ENCODE measurements at regions not wholly inside any gene's neighbourhood (a gene's known extent, or its start where the extent isn't known, plus 50 kb on each side); places are given as distances from the start of the nearest gene placed in this dataset.

DNA sequence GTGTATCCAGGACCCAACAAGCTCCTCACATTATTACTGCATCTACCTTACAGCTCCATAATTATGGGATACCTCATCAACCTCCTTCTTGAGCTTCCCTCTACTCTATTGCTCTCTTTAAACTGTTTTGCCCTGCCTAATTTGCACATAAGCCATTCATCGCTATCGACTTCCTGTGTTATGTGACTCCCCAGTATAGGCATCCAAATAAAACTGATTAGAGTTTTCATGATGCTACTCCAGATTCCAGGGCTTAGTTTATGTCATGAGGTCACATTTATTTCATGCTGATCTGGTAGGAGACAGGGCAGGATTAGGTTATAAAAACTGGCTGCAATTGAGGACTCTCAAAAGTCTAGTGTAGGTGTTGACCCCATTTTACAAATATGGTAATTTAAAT lies 569.9 kb upstream of the MGAT4C start:
- TF ChIP-seq, protein P1, sequence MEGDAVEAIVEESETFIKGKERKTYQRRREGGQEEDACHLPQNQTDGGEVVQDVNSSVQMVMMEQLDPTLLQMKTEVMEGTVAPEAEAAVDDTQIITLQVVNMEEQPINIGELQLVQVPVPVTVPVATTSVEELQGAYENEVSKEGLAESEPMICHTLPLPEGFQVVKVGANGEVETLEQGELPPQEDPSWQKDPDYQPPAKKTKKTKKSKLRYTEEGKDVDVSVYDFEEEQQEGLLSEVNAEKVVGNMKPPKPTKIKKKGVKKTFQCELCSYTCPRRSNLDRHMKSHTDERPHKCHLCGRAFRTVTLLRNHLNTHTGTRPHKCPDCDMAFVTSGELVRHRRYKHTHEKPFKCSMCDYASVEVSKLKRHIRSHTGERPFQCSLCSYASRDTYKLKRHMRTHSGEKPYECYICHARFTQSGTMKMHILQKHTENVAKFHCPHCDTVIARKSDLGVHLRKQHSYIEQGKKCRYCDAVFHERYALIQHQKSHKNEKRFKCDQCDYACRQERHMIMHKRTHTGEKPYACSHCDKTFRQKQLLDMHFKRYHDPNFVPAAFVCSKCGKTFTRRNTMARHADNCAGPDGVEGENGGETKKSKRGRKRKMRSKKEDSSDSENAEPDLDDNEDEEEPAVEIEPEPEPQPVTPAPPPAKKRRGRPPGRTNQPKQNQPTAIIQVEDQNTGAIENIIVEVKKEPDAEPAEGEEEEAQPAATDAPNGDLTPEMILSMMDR (IDR thresholded peaks at IDR 0.05) = no peak
- H3K36me3 Mint-ChIP-seq (ENCODE audit: low read depth) = no peaks in the 10 kb centered on the region
- intact Hi-C loops (cut with micrococcal nuclease) = no loop called here
- ATAC-seq = no peak
- peaks cover 13% of the 10 kb centered on the region for H3K9me3 Mint-ChIP-seq
- ChIA-PET POLR2A (no interaction called here), CTCF (no interaction called here)
- no peaks in the 10 kb centered on the region for H3K4me1 Mint-ChIP-seq (ENCODE audit: low read depth)
- no peak overlapping the region for H3K27ac Mint-ChIP-seq
- no peak overlapping the region for H3K4me3 Mint-ChIP-seq
- H3K27me3 Mint-ChIP-seq = no peaks in the 10 kb centered on the region
- no peak for DNase-seq

- Mint-ChIP-seq H3K36me3 (ENCODE audit: low read depth) (no peaks in the 10 kb centered on the region), H3K4me1 (ENCODE audit: low read depth) (no peaks in the 10 kb centered on the region), H3K27me3 (no peaks in the 10 kb centered on the region), H3K27ac (no peak overlapping the region), H3K9me3 (peaks cover 3% of the 10 kb centered on the region), H3K4me3 (no peak overlapping the region)
- POLR2A ChIA-PET = no interaction called here
- no peak for DNase-seq
- CTCF ChIA-PET = no interaction called here
- TF ChIP-seq, protein P1 (IDR thresholded peaks at IDR 0.05) = no peak
- no peak for ATAC-seq
- intact Hi-C loops (cut with micrococcal nuclease) = no loop called here
Measured at GRCh38 chr12:86801439-86801838, 545.2 kb upstream of the MGAT4C start.

- Mint-ChIP-seq H3K4me1 (ENCODE audit: low read depth) (no peaks in the 10 kb centered on the region), H3K9me3 (peaks cover 3% of the 10 kb centered on the region), H3K27me3 (no peaks in the 10 kb centered on the region), H3K36me3 (ENCODE audit: low read depth) (no peaks in the 10 kb centered on the region), H3K4me3 (no peak overlapping the region), H3K27ac (no peak overlapping the region)
- no peak for DNase-seq
- CTCF ChIA-PET = no interaction called here
- TF ChIP-seq, protein P1 (IDR thresholded peaks at IDR 0.05) = no peak
- intact Hi-C loops (cut with micrococcal nuclease) = no loop called here
- ATAC-seq = no peak
- POLR2A ChIA-PET = no interaction called here
Measured at GRCh38 chr12:86799616-86800015, 543.4 kb upstream of the MGAT4C start.

DNA sequence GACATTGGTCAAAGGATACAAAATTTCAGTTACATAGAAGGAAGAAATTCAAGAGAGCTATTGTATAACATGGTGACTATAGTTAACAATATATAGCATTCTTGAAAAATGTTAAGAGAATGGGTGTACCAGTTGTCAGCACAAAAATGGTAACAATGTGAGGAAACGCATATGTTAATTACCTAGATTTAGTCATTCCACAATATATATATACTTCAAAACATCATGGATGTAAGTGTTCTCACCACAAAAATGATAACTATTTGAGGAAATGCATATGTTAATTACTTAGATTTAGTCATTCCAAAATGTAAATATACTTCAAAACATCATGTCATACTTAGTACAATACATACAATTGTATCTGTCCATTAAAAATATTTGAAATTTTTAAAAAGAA lies 540.4 kb upstream of the MGAT4C start:
- H3K9me3 Mint-ChIP-seq = peaks cover 3% of the 10 kb centered on the region
- ChIA-PET CTCF (no interaction called here), POLR2A (no interaction called here)
- no peaks in the 10 kb centered on the region for H3K36me3 Mint-ChIP-seq (ENCODE audit: low read depth)
- H3K27ac Mint-ChIP-seq = no peak overlapping the region
- intact Hi-C loops (cut with micrococcal nuclease) = no loop called here
- no peak overlapping the region for H3K4me3 Mint-ChIP-seq
- H3K4me1 Mint-ChIP-seq (ENCODE audit: low read depth) = no peaks in the 10 kb centered on the region
- DNase-seq (no peak), ATAC-seq (no peak)
- TF ChIP-seq, protein P1 (IDR thresholded peaks at IDR 0.05) = no peak
- H3K27me3 Mint-ChIP-seq = no peaks in the 10 kb centered on the region

GRCh38 chr12:86788661-86789060 lies 532.5 kb upstream of the MGAT4C start:
- TF ChIP-seq, protein P1 (IDR thresholded peaks at IDR 0.05) = no peak

More at GRCh38 chr12:86788661-86789060, 532.5 kb upstream of the MGAT4C start:
- intact Hi-C loops (cut with micrococcal nuclease) = no loop called here
- H3K27me3 Mint-ChIP-seq = no peaks in the 10 kb centered on the region
- H3K4me3 Mint-ChIP-seq = no peak overlapping the region
- no peaks in the 10 kb centered on the region for H3K4me1 Mint-ChIP-seq (ENCODE audit: low read depth)
- no peaks in the 10 kb centered on the region for H3K9me3 Mint-ChIP-seq
- H3K27ac Mint-ChIP-seq = no peak overlapping the region
- DNase-seq (no peak), ATAC-seq (no peak)
- POLR2A ChIA-PET = no interaction called here
- CTCF ChIA-PET = no interaction called here
- H3K36me3 Mint-ChIP-seq (ENCODE audit: low read depth) = no peaks in the 10 kb centered on the region
